ENCODE measurements at regions not wholly inside any gene's neighbourhood (a gene's known extent, or its start where the extent isn't known, plus 50 kb on each side); places are given as distances from the start of the nearest gene placed in this dataset.

DNA sequence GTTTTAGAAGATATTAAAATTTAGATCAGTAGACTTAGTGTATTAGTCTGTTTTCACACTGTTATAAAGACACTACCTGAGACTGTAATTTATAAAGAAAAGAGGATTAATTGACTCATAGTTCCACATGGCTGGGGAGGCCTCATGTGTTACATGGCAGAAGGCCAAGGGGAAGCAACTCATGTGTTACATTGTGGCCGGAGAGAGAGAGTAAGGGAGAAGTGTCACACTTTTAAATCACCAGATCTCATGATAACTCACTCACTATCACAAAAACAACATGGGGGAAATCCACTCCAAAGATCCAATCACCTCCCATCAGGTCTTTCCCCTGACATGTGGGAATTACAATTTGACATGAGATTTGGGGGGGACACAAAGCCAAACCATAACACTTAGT is 1159.7 kb upstream of the PCDH7 start:
- TF ChIP-seq YY1 (IDR thresholded peaks at IDR 0.05; ENCODE audit: insufficient read depth, insufficient read length) (no peak), ZNF274 (IDR thresholded peaks at IDR 0.05; ENCODE audit: low read depth, low read length) (no peak)
